GM18861 (cell line): ENCODE measurements at regions not wholly inside any gene's neighbourhood (a gene's known extent, or its start where the extent isn't known, plus 50 kb on each side); places are given as distances from the start of the nearest gene placed in this dataset.
"Not testable (repeated sequence)": the region's sequence is repeated elsewhere in the genome, so short reads cannot be mapped to it uniquely, and the experiment has no call there.

ENCODE experiments used
- ATAC-seq: cut with Tn5 transposase; IDR thresholded peaks from one replicate; pipeline ENCODE4 v1.9.1; 2021; ENCODE audit not compliant: unreplicated experiment

DNA sequence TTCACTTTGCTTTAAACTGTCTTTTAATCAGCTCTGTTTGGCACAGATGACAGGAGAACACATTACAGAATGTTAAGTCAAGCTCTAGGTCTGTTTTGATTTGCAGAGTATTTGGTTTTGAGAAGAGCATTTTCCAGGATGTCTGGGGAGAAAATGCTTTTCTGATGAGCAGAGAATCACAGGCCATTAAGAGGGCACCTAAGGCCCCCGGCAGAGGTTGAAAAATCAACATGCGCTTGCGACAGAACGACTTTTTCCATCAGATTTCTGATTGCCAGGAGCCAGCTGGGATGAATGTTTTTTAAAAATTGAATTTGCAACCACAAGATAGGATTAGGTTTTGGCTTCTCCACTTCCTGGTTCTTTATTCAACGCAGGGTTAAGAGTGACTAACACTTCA lies 304.5 kb downstream of the JRKL start:
- ATAC-seq: no peak

GRCh38 chr11:96696731-96697130 lies 306.9 kb downstream of the JRKL start:
- no peak for ATAC-seq

DNA sequence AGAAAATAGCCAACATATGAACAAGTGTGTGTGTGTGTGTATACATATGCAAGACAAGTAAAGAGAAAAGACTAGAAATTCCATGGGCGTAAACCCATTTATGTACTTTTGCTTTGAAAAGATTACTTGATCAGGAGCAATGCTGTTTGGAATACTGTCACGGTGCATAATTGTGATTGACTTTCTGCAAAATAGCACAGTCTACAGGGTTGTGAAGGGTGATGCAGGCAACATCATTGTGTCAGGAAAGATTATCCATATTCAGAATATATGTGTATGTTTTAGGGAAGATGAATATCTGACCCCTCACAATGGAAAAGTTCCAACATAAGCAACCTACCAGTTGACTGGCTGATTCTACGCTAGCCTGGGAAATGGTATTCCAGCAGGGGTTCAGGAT lies 307.7 kb downstream of the JRKL start:
- no peak for ATAC-seq

GRCh38 chr11:96704847-96705246 lies 315.0 kb downstream of the JRKL start:
- no peak for ATAC-seq

- ATAC-seq: no peak
These were observed 316.9 kb downstream of the JRKL start for GRCh38 chr11:96706761-96707160.

DNA sequence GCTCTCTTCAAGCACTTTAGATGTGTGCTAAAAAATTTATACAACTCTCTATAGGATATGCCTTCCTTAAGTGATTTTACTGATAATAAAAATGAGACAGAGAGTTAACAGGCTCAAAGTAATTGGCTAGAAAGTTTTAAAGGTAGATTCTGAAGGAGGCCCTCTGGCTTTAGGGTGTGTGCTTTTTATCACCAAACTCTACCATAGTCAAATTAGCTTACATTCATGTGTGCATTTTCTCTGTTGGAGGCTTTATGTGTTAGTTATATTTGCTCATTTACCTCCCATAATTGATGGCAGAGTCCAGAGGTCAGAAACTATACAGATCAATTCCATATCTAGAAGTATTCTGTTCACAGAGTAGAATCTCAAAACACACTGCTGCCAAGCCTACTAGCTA lies 317.5 kb downstream of the JRKL start:
- ATAC-seq: no peak

- ATAC-seq: no peak
These were observed 318.5 kb downstream of the JRKL start for GRCh38 chr11:96708219-96708878.

DNA sequence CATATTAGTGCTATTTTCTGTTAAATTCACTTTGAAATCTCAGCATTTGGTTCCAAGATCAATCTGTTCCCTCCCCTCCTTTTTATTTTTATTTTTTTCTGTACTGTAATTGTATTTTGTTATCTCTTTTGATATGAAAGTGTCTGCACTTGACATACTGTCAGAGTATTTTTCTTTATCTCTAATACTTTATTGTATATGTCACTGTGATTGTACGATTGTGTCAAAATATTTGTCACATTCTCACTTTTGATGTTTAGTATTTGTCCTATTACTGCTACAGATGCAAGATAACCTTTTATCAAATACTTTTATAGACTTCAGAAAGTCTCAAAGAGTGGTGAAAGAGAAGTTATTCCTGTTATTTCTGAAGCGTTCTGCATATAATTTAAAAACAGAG lies 323.5 kb downstream of the JRKL start:
- no peak for ATAC-seq

DNA sequence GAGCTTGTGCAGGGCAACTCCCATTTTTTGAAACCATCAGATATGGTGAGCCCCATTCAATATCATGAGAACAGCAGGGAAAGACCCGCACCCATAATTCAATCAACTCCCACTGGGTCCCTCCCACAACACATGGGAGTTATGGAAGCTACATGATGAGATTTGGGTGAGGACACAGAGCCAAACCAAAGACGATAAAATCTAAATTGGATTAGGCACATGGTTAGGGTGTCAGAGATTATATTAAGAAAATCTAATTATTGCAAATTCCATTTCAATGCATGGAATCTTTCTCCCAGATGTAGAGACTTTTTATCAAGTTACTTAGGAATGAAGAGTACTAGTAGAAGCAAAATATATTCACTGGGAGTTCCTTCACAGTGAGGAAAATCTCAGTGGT lies 324.9 kb downstream of the JRKL start:
- ATAC-seq: no peak

DNA sequence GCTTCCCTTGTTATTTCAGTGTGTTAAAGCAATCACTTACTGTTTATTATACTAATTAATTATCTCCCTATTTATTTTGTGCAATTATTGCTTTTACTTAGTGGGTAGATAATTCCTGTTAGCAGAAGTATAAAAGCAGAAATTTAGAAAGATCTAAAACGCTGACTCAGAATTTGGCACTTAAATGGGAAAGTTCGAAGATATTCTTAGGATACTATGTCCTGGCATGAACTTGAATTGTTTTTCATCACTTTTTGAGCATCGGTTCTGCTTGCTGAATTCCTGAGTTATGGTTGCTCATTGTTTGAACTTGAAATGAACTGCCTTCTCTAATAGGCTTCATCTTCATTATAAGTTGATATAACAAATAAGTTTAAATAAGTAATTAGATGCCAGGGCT lies 325.4 kb downstream of the JRKL start:
- ATAC-seq: no peak

- ATAC-seq: no peak
These were observed 346.8 kb downstream of the JRKL start for GRCh38 chr11:96736601-96737000.

DNA sequence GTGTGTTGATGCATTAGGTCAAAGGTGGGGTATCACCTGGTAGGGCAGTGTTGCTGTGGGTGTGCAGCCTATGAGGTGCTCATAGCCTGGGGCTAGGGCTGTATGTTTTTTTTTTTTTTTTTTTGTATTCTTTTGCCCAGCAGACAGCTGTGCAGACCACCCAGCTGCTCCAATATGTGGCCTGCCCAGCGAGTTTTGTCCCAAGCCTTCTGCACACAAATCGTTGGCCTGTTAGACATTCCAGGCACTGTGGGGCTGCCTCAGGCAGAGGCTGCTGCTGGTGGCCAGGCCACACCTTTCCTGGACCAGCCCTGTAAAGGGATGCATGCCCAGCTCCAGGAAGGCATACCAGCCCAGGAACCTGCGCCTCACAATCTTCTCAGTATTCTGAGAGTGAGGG lies 348.5 kb downstream of the JRKL start:
- ATAC-seq: no peak

GRCh38 chr11:96741068-96741467 lies 351.3 kb downstream of the JRKL start:
- no peak for ATAC-seq

- ATAC-seq: no peak
These were observed 354.9 kb downstream of the JRKL start for GRCh38 chr11:96744697-96745096.

GRCh38 chr11:96748639-96749370 lies 359.0 kb downstream of the JRKL start:
- no peak for ATAC-seq

GRCh38 chr11:96751807-96752206 lies 362.0 kb downstream of the JRKL start:
- ATAC-seq: not testable (repeated sequence)

- ATAC-seq: no peak
These were observed 362.4 kb downstream of the JRKL start for GRCh38 chr11:96752221-96752620.

DNA sequence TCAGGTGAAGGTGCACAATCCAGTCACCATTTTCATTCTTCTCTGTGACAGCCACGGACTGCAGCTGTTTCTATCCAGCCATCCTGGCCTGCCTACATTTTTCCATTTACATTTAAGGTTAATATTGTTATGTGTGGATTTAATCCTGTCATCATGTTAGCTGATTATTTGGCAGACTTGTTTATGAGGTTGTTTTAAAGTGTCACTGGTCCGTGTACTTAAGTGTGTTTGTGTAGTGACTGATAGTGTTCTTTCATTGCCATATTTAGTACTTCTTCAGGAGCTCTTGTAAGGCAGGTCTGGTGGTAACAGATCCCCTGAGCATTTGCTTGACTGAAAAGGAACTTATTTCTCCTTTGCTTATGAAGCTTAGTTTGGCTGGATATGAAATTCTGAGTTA lies 364.2 kb downstream of the JRKL start:
- ATAC-seq: no peak

GRCh38 chr11:96755209-96755608 lies 365.4 kb downstream of the JRKL start:
- no peak for ATAC-seq

- ATAC-seq: no peak
These were observed 365.9 kb downstream of the JRKL start for GRCh38 chr11:96755752-96756151.

- ATAC-seq: no peak
These were observed 369.1 kb downstream of the JRKL start for GRCh38 chr11:96758957-96759356.

- ATAC-seq: no peak
These were observed 370.5 kb downstream of the JRKL start for GRCh38 chr11:96760306-96760705.

DNA sequence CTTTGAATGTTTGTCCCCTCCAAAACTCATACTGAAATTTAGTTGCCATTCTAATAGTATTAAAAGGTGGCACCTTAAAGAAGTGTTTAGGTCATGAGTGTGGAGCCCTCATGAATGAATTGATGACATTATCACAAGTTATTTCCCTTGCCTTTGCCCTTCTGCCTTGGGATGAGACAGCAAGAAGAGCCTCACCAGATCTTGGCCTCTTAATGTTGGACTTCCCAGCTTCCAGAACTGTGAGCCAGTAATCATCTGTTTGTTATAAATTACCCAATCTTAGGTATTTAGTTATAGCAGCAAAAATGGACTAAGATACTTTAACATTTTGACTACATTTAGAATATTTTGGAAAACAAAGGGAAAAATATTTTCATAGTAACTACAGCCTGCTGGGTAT lies 371.0 kb downstream of the JRKL start:
- no peak for ATAC-seq
